ENCODE measurements at regions not wholly inside any gene's neighbourhood (a gene's known extent, or its start where the extent isn't known, plus 50 kb on each side); places are given as distances from the start of the nearest gene placed in this dataset.

- TF ChIP-seq EP300 (IDR thresholded peaks at IDR 0.05; ENCODE audit: low read depth) = no peak
- no peak for TF ChIP-seq CTCF (IDR thresholded peaks at IDR 0.05)
- TF ChIP-seq POLR2A (IDR thresholded peaks at IDR 0.05) = no peak
- TF ChIP-seq POLR2AphosphoS5 (IDR thresholded peaks at IDR 0.05) = no peak
- in situ Hi-C loops (cut with MboI; ENCODE audit: low pct_ligation_motif_present in 1 of 4, low pct_unique_long_range_greater_than_20kb in 1 of 4, low sequenced_read_pairs in 3 of 4) = no loop called here
- no peak overlapping the region for H3K4me3 ChIP-seq
- no peaks in the 10 kb centered on the region for H3K27me3 ChIP-seq
- no peaks in the 10 kb centered on the region for H3K4me1 ChIP-seq
- DNase-seq = no peak
- whole genome bisulfite sequencing, 2 donors (ENCODE audit: low coverage in 1 of 2) = 81 to 100% methylated on average over 2 to 3 of the region's 3 CpGs
- intact Hi-C loops (cut with DNase I; ENCODE audit: low total_unique reads) = no loop called here
- H3K36me3 ChIP-seq = no peaks in the 10 kb centered on the region
- no peak overlapping the region for H3K27ac ChIP-seq
- H3K9me3 ChIP-seq = no peaks in the 10 kb centered on the region
Measured at GRCh38 chr2:204124140-204124750, 187.7 kb downstream of the ICOS start.

GRCh38 chr2:204126705-204127104 is 190.1 kb downstream of the ICOS start:
- Histone ChIP-seq H3K4me3 (no peak overlapping the region), H3K36me3 (no peaks in the 10 kb centered on the region), H3K27ac (no peak overlapping the region), H3K9me3 (no peaks in the 10 kb centered on the region), H3K4me1 (no peaks in the 10 kb centered on the region), H3K27me3 (no peaks in the 10 kb centered on the region)
- in situ Hi-C loops (cut with MboI; ENCODE audit: low pct_ligation_motif_present in 1 of 4, low pct_unique_long_range_greater_than_20kb in 1 of 4, low sequenced_read_pairs in 3 of 4) = no loop called here
- TF ChIP-seq POLR2AphosphoS5 (IDR thresholded peaks at IDR 0.05) (no peak), POLR2A (IDR thresholded peaks at IDR 0.05) (no peak), EP300 (IDR thresholded peaks at IDR 0.05; ENCODE audit: low read depth) (no peak), CTCF (IDR thresholded peaks at IDR 0.05) (no peak)
- no peak for DNase-seq
- 75 to 92% methylated on average over 3 of the region's 3 CpGs for WGBS, 2 donors (ENCODE audit: low coverage in 1 of 2)
- intact Hi-C loops (cut with DNase I; ENCODE audit: low total_unique reads) = no loop called here

- Histone ChIP-seq H3K4me3 (no peak overlapping the region), H3K27ac (no peak overlapping the region), H3K36me3 (no peaks in the 10 kb centered on the region), H3K27me3 (no peaks in the 10 kb centered on the region), H3K4me1 (no peaks in the 10 kb centered on the region), H3K9me3 (no peaks in the 10 kb centered on the region)
- TF ChIP-seq POLR2A (IDR thresholded peaks at IDR 0.05) (no peak), POLR2AphosphoS5 (IDR thresholded peaks at IDR 0.05) (no peak), CTCF (IDR thresholded peaks at IDR 0.05) (no peak), EP300 (IDR thresholded peaks at IDR 0.05; ENCODE audit: low read depth) (no peak)
- 27 to 57% methylated on average over 2 of the region's 2 CpGs for WGBS, 2 donors (ENCODE audit: low coverage in 1 of 2)
- intact Hi-C loops (cut with DNase I; ENCODE audit: low total_unique reads) = no loop called here
- DNase-seq = no peak
- in situ Hi-C loops (cut with MboI; ENCODE audit: low pct_ligation_motif_present in 1 of 4, low pct_unique_long_range_greater_than_20kb in 1 of 4, low sequenced_read_pairs in 3 of 4) = no loop called here
Measured at GRCh38 chr2:204127238-204127637, 190.7 kb downstream of the ICOS start.

DNA sequence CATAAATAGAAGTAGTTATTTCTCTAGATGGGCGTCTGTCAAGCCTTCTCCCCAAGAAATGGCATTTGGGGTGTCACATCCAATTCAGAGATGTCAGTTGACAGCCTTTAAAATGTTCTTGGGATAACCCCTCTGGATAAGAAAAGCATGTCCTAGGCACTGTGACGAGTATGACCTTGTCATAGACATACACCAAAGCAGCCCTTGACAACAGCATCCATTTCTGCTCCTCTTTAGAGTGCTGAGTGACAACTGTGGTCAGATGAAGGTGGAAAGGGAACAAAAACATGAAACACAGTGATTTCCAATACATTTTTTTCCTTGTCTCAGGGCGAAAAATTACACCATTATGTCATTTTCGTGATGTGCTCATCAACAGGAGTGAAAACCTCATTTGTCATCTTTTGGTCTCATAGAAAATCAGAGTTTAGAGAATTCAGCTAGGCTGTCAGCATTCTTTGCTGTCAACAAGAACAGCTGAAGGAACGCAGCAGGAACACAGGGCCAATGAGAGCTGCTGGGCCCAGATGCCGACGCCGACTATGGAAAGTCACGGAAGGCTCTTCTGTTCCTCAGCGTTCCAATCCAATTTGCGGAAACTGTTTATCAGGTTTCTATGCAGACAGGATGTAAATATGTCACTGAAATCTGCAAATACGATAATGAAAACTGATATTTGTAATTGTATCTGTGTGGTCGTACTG is 193.2 kb downstream of the ICOS start:
- in situ Hi-C loops (cut with MboI; ENCODE audit: low pct_ligation_motif_present in 1 of 4, low pct_unique_long_range_greater_than_20kb in 1 of 4, low sequenced_read_pairs in 3 of 4) (no loop called here), intact Hi-C loops (cut with DNase I; ENCODE audit: low total_unique reads) (no loop called here)
- no peak for DNase-seq
- H3K9me3 ChIP-seq = no peaks in the 10 kb centered on the region
- 79 to 92% methylated on average over 10 to 13 of the region's 13 CpGs for WGBS, 2 donors (ENCODE audit: low coverage in 1 of 2)
- no peak overlapping the region for H3K4me3 ChIP-seq
- H3K27me3 ChIP-seq = no peaks in the 10 kb centered on the region
- H3K4me1 ChIP-seq = no peaks in the 10 kb centered on the region
- TF ChIP-seq CTCF (IDR thresholded peaks at IDR 0.05) (no peak), EP300 (IDR thresholded peaks at IDR 0.05; ENCODE audit: low read depth) (no peak), POLR2AphosphoS5 (IDR thresholded peaks at IDR 0.05) (no peak), POLR2A (IDR thresholded peaks at IDR 0.05) (no peak)
- no peaks in the 10 kb centered on the region for H3K36me3 ChIP-seq
- no peak overlapping the region for H3K27ac ChIP-seq
